ENCODE measurements at regions not wholly inside any gene's neighbourhood (a gene's known extent, or its start where the extent isn't known, plus 50 kb on each side); places are given as distances from the start of the nearest gene placed in this dataset.

DNA sequence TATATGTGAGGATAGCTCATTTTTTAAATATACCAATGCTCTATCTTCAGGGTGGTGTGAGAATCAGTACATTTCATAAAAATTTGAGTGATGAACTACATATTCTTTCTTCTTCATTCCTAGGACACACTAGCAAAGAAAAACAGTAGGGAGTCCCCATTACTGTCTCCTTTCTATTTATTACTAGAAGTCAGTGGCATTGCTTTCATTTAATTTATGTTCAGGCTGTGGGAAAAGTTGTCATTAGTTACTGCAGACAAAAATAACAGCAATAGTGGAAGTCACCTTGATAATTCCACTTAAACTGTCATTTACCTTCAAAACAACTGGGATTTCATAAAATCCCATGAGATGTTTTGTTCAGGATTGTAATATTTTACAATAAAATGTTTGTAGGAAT is 446.4 kb downstream of the GBE1 start:
- no peaks in the 10 kb centered on the region for H3K4me1 Mint-ChIP-seq
- H3K27me3 ChIP-seq (ENCODE audit: control insufficient read depth, insufficient read depth, low read length) = no peaks in the 10 kb centered on the region
- no peaks in the 10 kb centered on the region for H3K36me3 ChIP-seq (ENCODE audit: control insufficient read depth, insufficient read depth, low read length)
- ATAC-seq (ENCODE audit: low read depth in 2 of 2) = no peak
- no peaks in the 10 kb centered on the region for H3K9me3 ChIP-seq (ENCODE audit: control insufficient read depth in 2 of 2, low read length in 2 of 2)
- H3K27ac Mint-ChIP-seq = no peak overlapping the region
- no peak for DNase-seq
- no peak overlapping the region for H3K4me3 Mint-ChIP-seq
- H3K4me1 ChIP-seq (ENCODE audit: control insufficient read depth, insufficient read depth, low read length, poor library complexity, severe bottlenecking) = no peaks in the 10 kb centered on the region
- peaks cover 0 to 6% (median 2%) of the 10 kb centered on the region in 7 donors for H3K9me3 Mint-ChIP-seq
- no peak overlapping the region for H3K4me3 ChIP-seq (ENCODE audit: low read depth, low read length)
- no peak overlapping the region for H3K27ac ChIP-seq (ENCODE audit: insufficient read depth, low read length, poor library complexity, severe bottlenecking)
- no peaks in the 10 kb centered on the region for H3K36me3 Mint-ChIP-seq
- H3K27me3 Mint-ChIP-seq = peaks cover 4% of the 10 kb centered on the region

DNA sequence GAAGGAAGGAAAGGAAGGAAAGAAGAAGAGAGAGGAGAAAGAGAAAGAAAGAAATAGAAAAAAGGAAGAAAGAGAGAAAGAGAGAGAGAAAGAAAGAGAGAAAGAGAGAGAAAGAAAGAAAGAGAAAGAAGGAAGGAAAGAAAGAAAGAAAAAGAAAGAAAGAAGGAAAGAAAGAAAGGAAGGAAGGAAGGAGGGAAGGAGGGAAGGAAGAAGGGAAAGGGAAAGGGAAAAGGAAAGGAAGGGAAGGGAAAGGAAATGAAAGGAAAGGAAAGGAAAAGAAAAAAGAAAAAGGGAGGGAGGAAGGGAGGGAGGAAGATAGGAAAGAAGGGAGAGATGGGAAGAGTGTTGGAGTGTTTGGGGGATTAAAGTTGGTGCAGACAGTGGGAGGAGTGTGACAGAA is 450.1 kb downstream of the GBE1 start:
- Histone ChIP-seq H3K36me3 (ENCODE audit: control insufficient read depth, insufficient read depth, low read length) (no peaks in the 10 kb centered on the region), H3K4me3 (ENCODE audit: low read depth, low read length) (no peak overlapping the region), H3K4me1 (ENCODE audit: control insufficient read depth, insufficient read depth, low read length, poor library complexity, severe bottlenecking) (no peaks in the 10 kb centered on the region), H3K27me3 (ENCODE audit: control insufficient read depth, insufficient read depth, low read length) (no peaks in the 10 kb centered on the region), H3K27ac (ENCODE audit: insufficient read depth, low read length, poor library complexity, severe bottlenecking) (no peak overlapping the region), H3K9me3 (ENCODE audit: control insufficient read depth in 2 of 2, low read length in 2 of 2) (no peaks in the 10 kb centered on the region)
- DNase-seq = no peak
- Mint-ChIP-seq H3K4me1 (no peaks in the 10 kb centered on the region), H3K36me3 (no peaks in the 10 kb centered on the region), H3K4me3 (no peak overlapping the region), H3K27me3 (no peaks in the 10 kb centered on the region), H3K9me3 (peaks cover 0 to 8% (median 1%) of the 10 kb centered on the region in 7 donors), H3K27ac (no peak overlapping the region)
- ATAC-seq (ENCODE audit: low read depth in 2 of 2) = no peak

DNA sequence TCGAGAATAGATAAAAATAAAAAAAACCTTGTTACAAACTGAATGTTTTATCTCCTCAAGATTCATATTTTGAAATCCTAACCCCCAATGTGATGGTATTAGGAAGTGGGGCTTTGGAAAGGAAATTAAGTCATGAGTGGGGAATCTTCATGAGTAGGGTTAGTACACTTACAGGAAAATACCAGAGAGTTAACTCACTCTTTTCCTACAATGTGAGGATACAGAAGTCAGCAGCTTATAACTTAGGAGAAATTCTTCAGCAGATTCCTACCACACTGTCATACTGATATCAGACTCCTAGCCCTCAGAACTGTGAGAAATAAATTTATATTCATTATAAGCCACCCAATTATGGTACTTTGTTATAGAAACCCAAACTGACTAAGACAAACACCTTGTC is 453.1 kb downstream of the GBE1 start:
- peaks cover 0 to 5% (median 0%) of the 10 kb centered on the region in 7 donors for H3K9me3 Mint-ChIP-seq
- DNase-seq (no peak), ATAC-seq (ENCODE audit: low read depth in 2 of 2) (no peak)
- H3K4me1 Mint-ChIP-seq = no peaks in the 10 kb centered on the region
- H3K4me1 ChIP-seq (ENCODE audit: control insufficient read depth, insufficient read depth, low read length, poor library complexity, severe bottlenecking) = no peaks in the 10 kb centered on the region
- no peaks in the 10 kb centered on the region for H3K27me3 Mint-ChIP-seq
- no peaks in the 10 kb centered on the region for H3K9me3 ChIP-seq (ENCODE audit: control insufficient read depth in 2 of 2, low read length in 2 of 2)
- no peak overlapping the region for H3K27ac Mint-ChIP-seq
- no peak overlapping the region for H3K27ac ChIP-seq (ENCODE audit: insufficient read depth, low read length, poor library complexity, severe bottlenecking)
- no peaks in the 10 kb centered on the region for H3K36me3 ChIP-seq (ENCODE audit: control insufficient read depth, insufficient read depth, low read length)
- no peaks in the 10 kb centered on the region for H3K36me3 Mint-ChIP-seq
- H3K27me3 ChIP-seq (ENCODE audit: control insufficient read depth, insufficient read depth, low read length) = no peaks in the 10 kb centered on the region
- no peak overlapping the region for H3K4me3 Mint-ChIP-seq
- H3K4me3 ChIP-seq (ENCODE audit: low read depth, low read length) = no peak overlapping the region

DNA sequence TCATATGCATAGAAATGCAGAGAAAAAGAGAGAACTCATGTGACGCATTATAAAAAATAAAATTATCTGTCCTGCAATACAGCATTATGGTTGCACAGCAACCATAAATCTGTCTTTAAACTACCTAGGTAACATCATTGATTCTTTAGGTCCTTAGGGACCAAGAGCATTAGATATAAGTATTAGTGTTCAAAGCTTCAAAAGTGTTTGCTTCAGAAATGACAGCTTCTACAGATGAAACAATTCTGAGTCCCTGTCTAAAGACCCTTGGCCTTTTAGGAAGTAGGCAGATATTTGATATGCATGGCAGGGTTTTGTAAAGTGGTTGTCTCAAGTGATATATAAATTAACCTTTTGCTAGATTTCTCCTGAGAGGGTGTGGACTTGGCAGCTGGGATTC is 454.2 kb downstream of the GBE1 start:
- no peak for DNase-seq
- Histone ChIP-seq H3K9me3 (ENCODE audit: control insufficient read depth in 2 of 2, low read length in 2 of 2) (no peaks in the 10 kb centered on the region), H3K36me3 (ENCODE audit: control insufficient read depth, insufficient read depth, low read length) (no peaks in the 10 kb centered on the region), H3K27me3 (ENCODE audit: control insufficient read depth, insufficient read depth, low read length) (no peaks in the 10 kb centered on the region), H3K4me1 (ENCODE audit: control insufficient read depth, insufficient read depth, low read length, poor library complexity, severe bottlenecking) (no peaks in the 10 kb centered on the region), H3K4me3 (ENCODE audit: low read depth, low read length) (no peak overlapping the region), H3K27ac (ENCODE audit: insufficient read depth, low read length, poor library complexity, severe bottlenecking) (no peak overlapping the region)
- no peak for ATAC-seq (ENCODE audit: low read depth in 2 of 2)
- H3K4me1 Mint-ChIP-seq = no peaks in the 10 kb centered on the region
- H3K4me3 Mint-ChIP-seq = no peak overlapping the region
- H3K9me3 Mint-ChIP-seq = peaks cover 0 to 5% (median 0%) of the 10 kb centered on the region in 7 donors
- H3K36me3 Mint-ChIP-seq = no peaks in the 10 kb centered on the region
- H3K27ac Mint-ChIP-seq = no peak overlapping the region
- no peaks in the 10 kb centered on the region for H3K27me3 Mint-ChIP-seq

DNA sequence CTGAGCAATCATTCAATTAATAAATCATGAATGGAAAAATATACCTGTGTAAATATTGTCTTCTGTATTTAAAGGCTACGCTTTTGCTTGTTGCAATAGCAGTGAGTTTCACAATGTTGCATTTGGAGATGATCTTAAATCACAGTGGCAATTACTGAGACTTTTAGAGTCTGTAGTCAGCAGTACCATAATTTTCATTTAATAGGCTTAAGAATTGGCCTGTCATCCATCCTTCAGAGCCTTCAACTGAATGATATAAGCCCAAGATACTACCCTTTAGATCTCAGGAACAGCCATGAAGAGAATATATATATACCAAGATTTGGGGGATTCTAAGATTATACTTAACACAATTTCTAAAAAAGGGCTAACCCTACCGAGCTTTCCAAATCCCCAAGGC is 458.1 kb downstream of the GBE1 start:
- H3K4me3 Mint-ChIP-seq = no peak overlapping the region

DNA sequence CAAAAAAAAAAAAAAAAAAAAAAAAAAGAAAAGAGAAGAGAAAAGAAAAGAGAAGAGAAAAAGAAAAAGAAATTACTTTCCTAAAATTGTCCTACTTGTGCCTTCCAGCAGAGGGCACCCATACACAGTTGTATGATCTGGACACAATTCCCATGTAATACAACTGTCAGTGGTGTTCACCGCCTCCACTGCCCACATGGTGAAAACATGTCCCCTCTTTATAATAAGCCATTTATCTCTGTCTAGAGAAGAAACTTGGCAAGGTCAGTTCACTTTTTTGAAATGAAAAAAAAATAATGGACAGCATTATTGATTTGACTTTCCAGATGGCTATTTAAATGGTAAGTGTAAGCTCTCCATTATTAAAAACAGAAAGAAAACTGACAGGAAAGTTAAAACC is 459.4 kb downstream of the GBE1 start:
- peak in 1 of 3 donors; percentile 9 for DNase-seq
- Histone ChIP-seq H3K4me1 (ENCODE audit: control insufficient read depth, insufficient read depth, low read length, poor library complexity, severe bottlenecking) (no peaks in the 10 kb centered on the region), H3K4me3 (ENCODE audit: low read depth, low read length) (no peak overlapping the region), H3K36me3 (ENCODE audit: control insufficient read depth, insufficient read depth, low read length) (no peaks in the 10 kb centered on the region), H3K9me3 (ENCODE audit: control insufficient read depth in 2 of 2, low read length in 2 of 2) (no peaks in the 10 kb centered on the region), H3K27me3 (ENCODE audit: control insufficient read depth, insufficient read depth, low read length) (no peaks in the 10 kb centered on the region), H3K27ac (ENCODE audit: insufficient read depth, low read length, poor library complexity, severe bottlenecking) (no peak overlapping the region)
- Mint-ChIP-seq H3K27me3 (no peaks in the 10 kb centered on the region), H3K9me3 (peaks cover 0 to 5% (median 2%) of the 10 kb centered on the region in 7 donors), H3K4me1 (no peaks in the 10 kb centered on the region), H3K4me3 (no peak overlapping the region), H3K36me3 (no peaks in the 10 kb centered on the region), H3K27ac (no peak overlapping the region)
- ATAC-seq (ENCODE audit: low read depth in 2 of 2) = no peak

More for the DNA sequence above, 458.1 kb downstream of the GBE1 start:
- no peak overlapping the region for H3K4me3 ChIP-seq (ENCODE audit: low read depth, low read length)
- H3K27ac ChIP-seq (ENCODE audit: insufficient read depth, low read length, poor library complexity, severe bottlenecking) = no peak overlapping the region
- H3K36me3 ChIP-seq (ENCODE audit: control insufficient read depth, insufficient read depth, low read length) = no peaks in the 10 kb centered on the region
- no peaks in the 10 kb centered on the region for H3K36me3 Mint-ChIP-seq
- ATAC-seq (ENCODE audit: low read depth in 2 of 2) = no peak
- no peaks in the 10 kb centered on the region for H3K4me1 ChIP-seq (ENCODE audit: control insufficient read depth, insufficient read depth, low read length, poor library complexity, severe bottlenecking)
- no peak overlapping the region for H3K27ac Mint-ChIP-seq
- H3K27me3 Mint-ChIP-seq = no peaks in the 10 kb centered on the region
- no peaks in the 10 kb centered on the region for H3K27me3 ChIP-seq (ENCODE audit: control insufficient read depth, insufficient read depth, low read length)
- peaks cover 0 to 6% (median 0%) of the 10 kb centered on the region in 7 donors for H3K9me3 Mint-ChIP-seq
- H3K4me1 Mint-ChIP-seq = no peaks in the 10 kb centered on the region
- no peaks in the 10 kb centered on the region for H3K9me3 ChIP-seq (ENCODE audit: control insufficient read depth in 2 of 2, low read length in 2 of 2)
- DNase-seq = no peak

GRCh38 chr3:81301230-81301629 is 460.2 kb downstream of the GBE1 start:
- Histone ChIP-seq H3K4me1 (ENCODE audit: control insufficient read depth, insufficient read depth, low read length, poor library complexity, severe bottlenecking) (no peaks in the 10 kb centered on the region), H3K27me3 (ENCODE audit: control insufficient read depth, insufficient read depth, low read length) (no peaks in the 10 kb centered on the region), H3K27ac (ENCODE audit: insufficient read depth, low read length, poor library complexity, severe bottlenecking) (no peak overlapping the region), H3K36me3 (ENCODE audit: control insufficient read depth, insufficient read depth, low read length) (no peaks in the 10 kb centered on the region), H3K4me3 (ENCODE audit: low read depth, low read length) (no peak overlapping the region), H3K9me3 (ENCODE audit: control insufficient read depth in 2 of 2, low read length in 2 of 2) (no peaks in the 10 kb centered on the region)
- H3K27me3 Mint-ChIP-seq = no peaks in the 10 kb centered on the region
- H3K27ac Mint-ChIP-seq = no peak overlapping the region
- H3K9me3 Mint-ChIP-seq = peaks cover 0 to 5% (median 0%) of the 10 kb centered on the region in 7 donors
- H3K4me1 Mint-ChIP-seq = no peaks in the 10 kb centered on the region
- DNase-seq (no peak), ATAC-seq (ENCODE audit: low read depth in 2 of 2) (no peak)
- no peak overlapping the region for H3K4me3 Mint-ChIP-seq
- no peaks in the 10 kb centered on the region for H3K36me3 Mint-ChIP-seq

GRCh38 chr3:81300324-81300927 is 461.0 kb downstream of the GBE1 start:
- Histone ChIP-seq H3K27ac (ENCODE audit: insufficient read depth, low read length, poor library complexity, severe bottlenecking) (no peak overlapping the region), H3K4me1 (ENCODE audit: control insufficient read depth, insufficient read depth, low read length, poor library complexity, severe bottlenecking) (no peaks in the 10 kb centered on the region), H3K9me3 (ENCODE audit: control insufficient read depth in 2 of 2, low read length in 2 of 2) (no peaks in the 10 kb centered on the region), H3K4me3 (ENCODE audit: low read depth, low read length) (no peak overlapping the region), H3K36me3 (ENCODE audit: control insufficient read depth, insufficient read depth, low read length) (no peaks in the 10 kb centered on the region), H3K27me3 (ENCODE audit: control insufficient read depth, insufficient read depth, low read length) (no peaks in the 10 kb centered on the region)
- no peak overlapping the region for H3K4me3 Mint-ChIP-seq
- H3K27ac Mint-ChIP-seq = no peak overlapping the region
- no peaks in the 10 kb centered on the region for H3K27me3 Mint-ChIP-seq
- no peaks in the 10 kb centered on the region for H3K4me1 Mint-ChIP-seq
- ATAC-seq (ENCODE audit: low read depth in 2 of 2) (no peak), DNase-seq (no peak)
- peaks cover 0 to 5% (median 2%) of the 10 kb centered on the region in 7 donors for H3K9me3 Mint-ChIP-seq
- H3K36me3 Mint-ChIP-seq = no peaks in the 10 kb centered on the region
